NCI-H524 treated with DMSO at 0.1 percent for 48 hours (cell line): ENCODE measurements at regions not wholly inside any gene's neighbourhood (a gene's known extent, or its start where the extent isn't known, plus 50 kb on each side); places are given as distances from the start of the nearest gene placed in this dataset.

Experiments
- DNase-seq: peaks from one replicate; lab custom pipeline; 2025; lab: John Stamatoyannopoulos, UW

DNA sequence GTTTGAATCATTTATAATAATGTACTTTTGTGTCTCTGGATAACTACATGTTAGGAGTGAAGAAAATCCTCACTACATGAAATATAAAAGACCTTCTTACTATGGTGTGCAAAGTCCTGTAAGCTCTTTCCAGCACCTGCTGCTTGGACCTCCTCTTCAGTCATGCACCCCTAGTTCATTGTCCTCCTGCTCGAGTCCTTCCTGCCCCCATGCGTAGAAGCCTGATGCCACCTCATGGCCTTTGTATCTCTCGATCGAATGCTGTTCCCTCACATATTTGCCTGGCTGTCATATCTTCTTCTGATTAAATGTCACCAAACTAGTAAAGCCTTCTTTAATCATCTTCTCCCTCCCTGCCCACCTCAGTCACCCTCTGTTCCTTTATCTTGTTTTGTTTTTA, 49.9 kb upstream of the SUCLG2 start:
- no peak for DNase-seq
